ENCODE measurements at regions not wholly inside any gene's neighbourhood (a gene's known extent, or its start where the extent isn't known, plus 50 kb on each side); places are given as distances from the start of the nearest gene placed in this dataset.

DNA sequence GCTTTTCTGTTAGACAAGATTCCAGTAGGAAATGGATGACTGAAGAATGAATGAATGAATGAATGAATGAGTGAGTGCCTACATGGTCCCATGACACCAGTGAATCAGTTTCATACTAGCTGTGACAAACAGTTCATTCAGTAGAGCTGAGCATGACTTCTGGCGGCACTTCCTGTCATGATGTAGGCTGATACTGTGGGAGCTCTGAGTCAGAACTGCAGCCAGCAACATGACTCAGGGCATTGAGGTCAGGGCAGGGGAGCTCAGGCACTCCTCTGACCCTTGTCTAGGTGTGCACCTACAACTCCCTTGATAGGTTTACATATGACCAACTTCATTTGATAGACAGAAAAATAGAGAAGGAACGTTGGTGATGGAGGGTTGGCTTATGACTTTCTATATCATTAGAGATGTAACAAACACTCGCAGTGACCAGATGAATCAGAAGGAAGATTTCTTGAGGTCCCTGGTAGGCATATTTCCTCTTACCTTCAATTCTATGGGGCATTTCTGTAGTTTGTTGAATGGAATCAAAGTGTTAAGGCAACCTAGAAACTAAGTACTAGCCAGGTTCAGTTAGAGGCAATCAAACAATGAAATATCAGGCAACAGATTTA, 139.3 kb upstream of the ARHGAP5 start (continued):
- TF ChIP-seq ZNF571 (tag by site-specific recombination; IDR thresholded peaks at IDR 0.05) (no peak), ZNF621 (tag by site-specific recombination; IDR thresholded peaks at IDR 0.05) (no peak), ZNF24 (tag by site-specific recombination; IDR thresholded peaks at IDR 0.05) (peak; percentile 92), OSR2 (tag by site-specific recombination; IDR thresholded peaks at IDR 0.05) (peak; percentile 67), PRDM1 (tag by site-specific recombination; IDR thresholded peaks at IDR 0.05) (no peak), ZNF654 (tag by site-specific recombination; IDR thresholded peaks at IDR 0.05; ENCODE audit: low read depth) (no peak), IKZF3 (tag by site-specific recombination; IDR thresholded peaks at IDR 0.05) (no peak), FEZF1 (tag by site-specific recombination; IDR thresholded peaks at IDR 0.05) (no peak), ZNF837 (tag by site-specific recombination; IDR thresholded peaks at IDR 0.05) (no peak), ZNF302 (tag by site-specific recombination; IDR thresholded peaks at IDR 0.05; ENCODE audit: low read depth) (no peak), ZNF248 (tag by site-specific recombination; IDR thresholded peaks at IDR 0.05) (no peak), YY1 (tag by site-specific recombination; IDR thresholded peaks at IDR 0.05) (no peak), ZNF184 (tag by site-specific recombination; IDR thresholded peaks at IDR 0.05) (no peak), ZNF776 (tag by site-specific recombination; IDR thresholded peaks at IDR 0.05; ENCODE audit: borderline replicate concordance) (no peak), ZNF521 (tag by site-specific recombination; IDR thresholded peaks at IDR 0.05) (no peak), SALL2 (tag by site-specific recombination; IDR thresholded peaks at IDR 0.05; ENCODE audit: borderline replicate concordance) (no peak), ZNF138 (tag by site-specific recombination; IDR thresholded peaks at IDR 0.05; ENCODE audit: borderline replicate concordance) (no peak), ZNF529 (tag by site-specific recombination; IDR thresholded peaks at IDR 0.05; ENCODE audit: insufficient replicate concordance) (no peak), MEIS1 (CRISPR knock-in tag; IDR thresholded peaks at IDR 0.05; ENCODE audit: borderline replicate concordance) (no peak), ZNF600 (tag by site-specific recombination; IDR thresholded peaks at IDR 0.05) (0 out of 2 replicates have a peak, but pooled peaks have one; percentile 16), KLF8 (tag by site-specific recombination; IDR thresholded peaks at IDR 0.05) (no peak), SP2 (tag by site-specific recombination; IDR thresholded peaks at IDR 0.05) (no peak), ZNF394 (tag by site-specific recombination; IDR thresholded peaks at IDR 0.05; ENCODE audit: borderline replicate concordance) (no peak), ZNF175 (tag by site-specific recombination; IDR thresholded peaks at IDR 0.05) (no peak), KLF9 (tag by site-specific recombination; IDR thresholded peaks at IDR 0.05; ENCODE audit: low read depth) (no peak), ZNF623 (tag by site-specific recombination; IDR thresholded peaks at IDR 0.05) (no peak), TCF7L2 (IDR thresholded peaks at IDR 0.05; ENCODE audit: borderline replicate concordance, low read depth, low read length) (no peak), ZNF555 (tag by site-specific recombination; conservative IDR thresholded peaks at IDR 0.05) (no peak)
- TF ChIP-seq, protein P1, sequence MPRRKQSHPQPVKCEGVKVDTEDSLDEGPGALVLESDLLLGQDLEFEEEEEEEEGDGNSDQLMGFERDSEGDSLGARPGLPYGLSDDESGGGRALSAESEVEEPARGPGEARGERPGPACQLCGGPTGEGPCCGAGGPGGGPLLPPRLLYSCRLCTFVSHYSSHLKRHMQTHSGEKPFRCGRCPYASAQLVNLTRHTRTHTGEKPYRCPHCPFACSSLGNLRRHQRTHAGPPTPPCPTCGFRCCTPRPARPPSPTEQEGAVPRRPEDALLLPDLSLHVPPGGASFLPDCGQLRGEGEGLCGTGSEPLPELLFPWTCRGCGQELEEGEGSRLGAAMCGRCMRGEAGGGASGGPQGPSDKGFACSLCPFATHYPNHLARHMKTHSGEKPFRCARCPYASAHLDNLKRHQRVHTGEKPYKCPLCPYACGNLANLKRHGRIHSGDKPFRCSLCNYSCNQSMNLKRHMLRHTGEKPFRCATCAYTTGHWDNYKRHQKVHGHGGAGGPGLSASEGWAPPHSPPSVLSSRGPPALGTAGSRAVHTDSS (tag by site-specific recombination; IDR thresholded peaks at IDR 0.05) = no peak
- TF ChIP-seq, protein P2, sequence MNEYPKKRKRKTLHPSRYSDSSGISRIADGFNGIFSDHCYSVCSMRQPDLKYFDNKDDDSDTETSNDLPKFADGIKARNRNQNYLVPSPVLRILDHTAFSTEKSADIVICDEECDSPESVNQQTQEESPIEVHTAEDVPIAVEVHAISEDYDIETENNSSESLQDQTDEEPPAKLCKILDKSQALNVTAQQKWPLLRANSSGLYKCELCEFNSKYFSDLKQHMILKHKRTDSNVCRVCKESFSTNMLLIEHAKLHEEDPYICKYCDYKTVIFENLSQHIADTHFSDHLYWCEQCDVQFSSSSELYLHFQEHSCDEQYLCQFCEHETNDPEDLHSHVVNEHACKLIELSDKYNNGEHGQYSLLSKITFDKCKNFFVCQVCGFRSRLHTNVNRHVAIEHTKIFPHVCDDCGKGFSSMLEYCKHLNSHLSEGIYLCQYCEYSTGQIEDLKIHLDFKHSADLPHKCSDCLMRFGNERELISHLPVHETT (tag by site-specific recombination; IDR thresholded peaks at IDR 0.05) = no peak
- TF ChIP-seq, protein P3, sequence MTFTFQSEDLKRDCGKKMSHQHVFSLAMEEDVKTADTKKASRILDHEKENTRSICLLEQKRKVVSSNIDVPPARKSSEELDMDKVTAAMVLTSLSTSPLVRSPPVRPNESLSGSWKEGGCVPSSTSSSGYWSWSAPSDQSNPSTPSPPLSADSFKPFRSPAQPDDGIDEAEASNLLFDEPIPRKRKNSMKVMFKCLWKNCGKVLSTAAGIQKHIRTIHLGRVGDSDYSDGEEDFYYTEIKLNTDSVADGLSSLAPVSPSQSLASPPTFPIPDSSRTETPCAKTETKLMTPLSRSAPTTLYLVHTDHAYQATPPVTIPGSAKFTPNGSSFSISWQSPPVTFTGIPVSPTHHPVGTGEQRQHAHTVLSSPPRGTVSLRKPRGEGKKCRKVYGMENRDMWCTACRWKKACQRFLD (tag by site-specific recombination; IDR thresholded peaks at IDR 0.05) = no peak
- TF ChIP-seq, protein P4, sequence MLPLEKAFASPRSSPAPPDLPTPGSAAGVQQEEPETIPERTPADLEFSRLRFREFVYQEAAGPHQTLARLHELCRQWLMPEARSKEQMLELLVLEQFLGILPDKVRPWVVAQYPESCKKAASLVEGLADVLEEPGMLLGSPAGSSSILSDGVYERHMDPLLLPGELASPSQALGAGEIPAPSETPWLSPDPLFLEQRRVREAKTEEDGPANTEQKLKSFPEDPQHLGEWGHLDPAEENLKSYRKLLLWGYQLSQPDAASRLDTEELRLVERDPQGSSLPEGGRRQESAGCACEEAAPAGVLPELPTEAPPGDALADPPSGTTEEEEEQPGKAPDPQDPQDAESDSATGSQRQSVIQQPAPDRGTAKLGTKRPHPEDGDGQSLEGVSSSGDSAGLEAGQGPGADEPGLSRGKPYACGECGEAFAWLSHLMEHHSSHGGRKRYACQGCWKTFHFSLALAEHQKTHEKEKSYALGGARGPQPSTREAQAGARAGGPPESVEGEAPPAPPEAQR (tag by site-specific recombination; IDR thresholded peaks at IDR 0.05) = no peak
- TF ChIP-seq, protein P5, sequence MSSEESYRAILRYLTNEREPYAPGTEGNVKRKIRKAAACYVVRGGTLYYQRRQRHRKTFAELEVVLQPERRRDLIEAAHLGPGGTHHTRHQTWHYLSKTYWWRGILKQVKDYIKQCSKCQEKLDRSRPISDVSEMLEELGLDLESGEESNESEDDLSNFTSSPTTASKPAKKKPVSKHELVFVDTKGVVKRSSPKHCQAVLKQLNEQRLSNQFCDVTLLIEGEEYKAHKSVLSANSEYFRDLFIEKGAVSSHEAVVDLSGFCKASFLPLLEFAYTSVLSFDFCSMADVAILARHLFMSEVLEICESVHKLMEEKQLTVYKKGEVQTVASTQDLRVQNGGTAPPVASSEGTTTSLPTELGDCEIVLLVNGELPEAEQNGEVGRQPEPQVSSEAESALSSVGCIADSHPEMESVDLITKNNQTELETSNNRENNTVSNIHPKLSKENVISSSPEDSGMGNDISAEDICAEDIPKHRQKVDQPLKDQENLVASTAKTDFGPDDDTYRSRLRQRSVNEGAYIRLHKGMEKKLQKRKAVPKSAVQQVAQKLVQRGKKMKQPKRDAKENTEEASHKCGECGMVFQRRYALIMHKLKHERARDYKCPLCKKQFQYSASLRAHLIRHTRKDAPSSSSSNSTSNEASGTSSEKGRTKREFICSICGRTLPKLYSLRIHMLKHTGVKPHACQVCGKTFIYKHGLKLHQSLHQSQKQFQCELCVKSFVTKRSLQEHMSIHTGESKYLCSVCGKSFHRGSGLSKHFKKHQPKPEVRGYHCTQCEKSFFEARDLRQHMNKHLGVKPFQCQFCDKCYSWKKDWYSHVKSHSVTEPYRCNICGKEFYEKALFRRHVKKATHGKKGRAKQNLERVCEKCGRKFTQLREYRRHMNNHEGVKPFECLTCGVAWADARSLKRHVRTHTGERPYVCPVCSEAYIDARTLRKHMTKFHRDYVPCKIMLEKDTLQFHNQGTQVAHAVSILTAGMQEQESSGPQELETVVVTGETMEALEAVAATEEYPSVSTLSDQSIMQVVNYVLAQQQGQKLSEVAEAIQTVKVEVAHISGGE (tag by site-specific recombination; conservative IDR thresholded peaks at IDR 0.05; ENCODE audit: low read depth) = no peak

Data from HEK293 (cell line).